ENCODE measurements at regions not wholly inside any gene's neighbourhood (a gene's known extent, or its start where the extent isn't known, plus 50 kb on each side); places are given as distances from the start of the nearest gene placed in this dataset.
"Not testable (repeated sequence)": the region's sequence is repeated elsewhere in the genome, so short reads cannot be mapped to it uniquely, and the experiment has no call there.

DNA sequence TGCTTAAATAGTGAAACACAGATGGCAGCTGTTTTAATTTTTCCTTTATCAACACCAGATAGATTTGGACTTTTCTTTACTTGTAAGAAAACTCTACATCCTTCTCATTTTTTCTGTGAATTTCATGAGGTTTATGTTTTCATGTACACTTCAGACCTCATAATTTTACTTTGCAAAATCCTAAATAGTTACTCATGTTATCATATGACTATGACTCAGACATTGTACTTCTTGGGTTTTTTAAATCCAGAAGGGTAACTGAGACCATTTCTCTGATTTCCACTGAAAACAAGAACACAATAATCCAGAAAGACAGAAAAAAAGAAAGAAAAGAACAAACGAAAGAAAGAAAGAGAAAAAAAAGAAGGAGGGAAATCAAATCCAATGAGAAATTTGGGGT lies 1021.6 kb downstream of the NCAM2 start (continued):
- TF ChIP-seq, protein P1, sequence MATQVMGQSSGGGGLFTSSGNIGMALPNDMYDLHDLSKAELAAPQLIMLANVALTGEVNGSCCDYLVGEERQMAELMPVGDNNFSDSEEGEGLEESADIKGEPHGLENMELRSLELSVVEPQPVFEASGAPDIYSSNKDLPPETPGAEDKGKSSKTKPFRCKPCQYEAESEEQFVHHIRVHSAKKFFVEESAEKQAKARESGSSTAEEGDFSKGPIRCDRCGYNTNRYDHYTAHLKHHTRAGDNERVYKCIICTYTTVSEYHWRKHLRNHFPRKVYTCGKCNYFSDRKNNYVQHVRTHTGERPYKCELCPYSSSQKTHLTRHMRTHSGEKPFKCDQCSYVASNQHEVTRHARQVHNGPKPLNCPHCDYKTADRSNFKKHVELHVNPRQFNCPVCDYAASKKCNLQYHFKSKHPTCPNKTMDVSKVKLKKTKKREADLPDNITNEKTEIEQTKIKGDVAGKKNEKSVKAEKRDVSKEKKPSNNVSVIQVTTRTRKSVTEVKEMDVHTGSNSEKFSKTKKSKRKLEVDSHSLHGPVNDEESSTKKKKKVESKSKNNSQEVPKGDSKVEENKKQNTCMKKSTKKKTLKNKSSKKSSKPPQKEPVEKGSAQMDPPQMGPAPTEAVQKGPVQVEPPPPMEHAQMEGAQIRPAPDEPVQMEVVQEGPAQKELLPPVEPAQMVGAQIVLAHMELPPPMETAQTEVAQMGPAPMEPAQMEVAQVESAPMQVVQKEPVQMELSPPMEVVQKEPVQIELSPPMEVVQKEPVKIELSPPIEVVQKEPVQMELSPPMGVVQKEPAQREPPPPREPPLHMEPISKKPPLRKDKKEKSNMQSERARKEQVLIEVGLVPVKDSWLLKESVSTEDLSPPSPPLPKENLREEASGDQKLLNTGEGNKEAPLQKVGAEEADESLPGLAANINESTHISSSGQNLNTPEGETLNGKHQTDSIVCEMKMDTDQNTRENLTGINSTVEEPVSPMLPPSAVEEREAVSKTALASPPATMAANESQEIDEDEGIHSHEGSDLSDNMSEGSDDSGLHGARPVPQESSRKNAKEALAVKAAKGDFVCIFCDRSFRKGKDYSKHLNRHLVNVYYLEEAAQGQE (IDR thresholded peaks at IDR 0.05; ENCODE audit: low read depth), result no peak
- no peak for TF ChIP-seq SIN3A (IDR thresholded peaks at IDR 0.05; ENCODE audit: low read depth)

GRCh38 chr21:22020221-22020620 lies 1022.0 kb downstream of the NCAM2 start:
- intact Hi-C loops (cut with micrococcal nuclease), result no loop called here
- no peak overlapping the region for H2AFZ ChIP-seq (ENCODE audit: low read depth, low read length, poor library complexity, severe bottlenecking)
- CTCF ChIA-PET, result no interaction called here
- no peak overlapping the region for H3K4me2 ChIP-seq (ENCODE audit: low read length)
- POLR2A ChIA-PET, result no interaction called here
- no peaks in the 10 kb centered on the region for H3K4me1 ChIP-seq (ENCODE audit: control insufficient read depth in 1 of 2, insufficient read depth in 2 of 2, low read length in 2 of 2)
- ATAC-seq (no peak), DNase-seq (ENCODE audit: low read depth, low spot score) (no peak)
- no peak overlapping the region for H3K27ac ChIP-seq (ENCODE audit: low read depth, low read length)
- no peaks in the 10 kb centered on the region for H3K9me2 ChIP-seq (ENCODE audit: insufficient read depth)
- peaks cover 15 to 17% of the 10 kb centered on the region in 2 experiments; a peak in 2 of 4 replicates for H3K9me3 ChIP-seq (ENCODE audit: control insufficient read depth in 1 of 2, insufficient read depth in 1 of 2, low read depth in 1 of 2, low read length in 2 of 2)
- no peak overlapping the region for H3K9ac ChIP-seq (ENCODE audit: low read length)
- RAD21 ChIA-PET (ENCODE audit: low non-redundant PET in 1 of 2, low total read pairs in 2 of 2, uncharacterized antibody in 2 of 2, unreplicated experiment in 2 of 2), result no interaction called here
- H3K4me3 ChIP-seq (replicated peaks in 1 of 2; ENCODE audit: low read depth in 1 of 2, low read length in 2 of 2), result no peak overlapping the region
- TF ChIP-seq FOSL1 (IDR thresholded peaks at IDR 0.05; ENCODE audit: low read depth) (no peak), EZH2phosphoT487 (IDR thresholded peaks at IDR 0.05; ENCODE audit: borderline replicate concordance) (no peak), SP1 (IDR thresholded peaks at IDR 0.05; ENCODE audit: low read depth) (no peak), POLR2AphosphoS5 (IDR thresholded peaks at IDR 0.05; ENCODE audit: low read depth, low read length) (no peak), SIN3A (IDR thresholded peaks at IDR 0.05; ENCODE audit: low read depth) (no peak), EGR1 (IDR thresholded peaks at IDR 0.05; ENCODE audit: low read depth) (no peak), YY1 (IDR thresholded peaks at IDR 0.05; ENCODE audit: extremely low read depth, insufficient replicate concordance, low read depth, low read length) (no peak), ELF1 (IDR thresholded peaks at IDR 0.05; ENCODE audit: borderline replicate concordance, low read depth) (no peak), ATF3 (IDR thresholded peaks at IDR 0.05) (no peak)
- TF ChIP-seq, protein P1 (IDR thresholded peaks at IDR 0.05; ENCODE audit: low read depth), result no peak
- no peaks in the 10 kb centered on the region for H3K79me2 ChIP-seq (ENCODE audit: insufficient read depth, low read length)
- H3K27me3 ChIP-seq (ENCODE audit: insufficient read depth, low read length), result no peaks in the 10 kb centered on the region
- BruUV-seq (replicated peaks), result no TSS peak
- H4K20me1 ChIP-seq (ENCODE audit: insufficient read depth), result no peaks in the 10 kb centered on the region
- no peaks in the 10 kb centered on the region for H3K36me3 ChIP-seq (ENCODE audit: control insufficient read depth in 1 of 2, insufficient read depth in 2 of 2, low read length in 2 of 2)

- ATAC-seq; H3K9ac ChIP-seq (ENCODE audit: low read length); H3K27ac ChIP-seq (ENCODE audit: low read depth, low read length); H3K79me2 ChIP-seq (ENCODE audit: insufficient read depth, low read length); BruUV-seq (replicated peaks); H3K27me3 ChIP-seq (ENCODE audit: insufficient read depth, low read length); intact Hi-C loops (cut with micrococcal nuclease); POLR2A ChIA-PET; H2AFZ ChIP-seq (ENCODE audit: low read depth, low read length, poor library complexity, severe bottlenecking); H3K4me1 ChIP-seq (ENCODE audit: control insufficient read depth in 1 of 2, insufficient read depth in 2 of 2, low read length in 2 of 2); H3K4me3 ChIP-seq (replicated peaks in 1 of 2; ENCODE audit: low read depth in 1 of 2, low read length in 2 of 2); H3K4me2 ChIP-seq (ENCODE audit: low read length); H3K9me2 ChIP-seq (ENCODE audit: insufficient read depth); RAD21 ChIA-PET (ENCODE audit: low non-redundant PET in 1 of 2, low total read pairs in 2 of 2, uncharacterized antibody in 2 of 2, unreplicated experiment in 2 of 2); CTCF ChIA-PET; H3K36me3 ChIP-seq (ENCODE audit: control insufficient read depth in 1 of 2, insufficient read depth in 2 of 2, low read length in 2 of 2); H4K20me1 ChIP-seq (ENCODE audit: insufficient read depth); DNase-seq (ENCODE audit: low read depth, low spot score): not testable (repeated sequence)
- peaks cover 13 to 20% of the 10 kb centered on the region in 2 experiments; a peak in 2 of 4 replicates for H3K9me3 ChIP-seq (ENCODE audit: control insufficient read depth in 1 of 2, insufficient read depth in 1 of 2, low read depth in 1 of 2, low read length in 2 of 2)
These were observed 1025.7 kb downstream of the NCAM2 start for GRCh38 chr21:22023896-22024295.

Measured in HCT116 (cell line).